ENCODE measurements at regions not wholly inside any gene's neighbourhood (a gene's known extent, or its start where the extent isn't known, plus 50 kb on each side); places are given as distances from the start of the nearest gene placed in this dataset.

DNA sequence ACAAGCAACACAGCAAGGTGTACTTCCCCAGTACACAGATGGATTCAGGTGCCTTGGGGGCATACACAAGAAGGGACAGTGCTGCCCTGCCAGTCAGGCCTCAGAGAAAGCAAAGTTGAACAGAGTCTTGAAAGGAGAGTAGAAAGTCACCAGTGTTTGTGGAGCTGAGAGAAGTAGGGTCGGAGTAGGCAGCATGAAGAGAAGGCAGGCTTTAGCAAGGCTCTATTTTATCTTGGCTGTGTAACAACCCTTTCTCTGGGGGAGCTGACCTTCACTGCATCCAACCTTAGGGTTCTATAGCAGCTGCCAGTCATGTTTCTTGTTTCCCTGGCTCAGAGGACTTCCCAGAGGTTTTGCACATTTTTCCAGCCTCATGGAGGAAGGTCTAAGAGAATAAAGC lies 77.4 kb upstream of the BLID start:
- H3K27ac Mint-ChIP-seq (ENCODE audit: unreplicated experiment), result no peak overlapping the region
- H3K27me3 Mint-ChIP-seq (ENCODE audit: low read depth), result no peaks in the 10 kb centered on the region
- TF ChIP-seq, protein P1, sequence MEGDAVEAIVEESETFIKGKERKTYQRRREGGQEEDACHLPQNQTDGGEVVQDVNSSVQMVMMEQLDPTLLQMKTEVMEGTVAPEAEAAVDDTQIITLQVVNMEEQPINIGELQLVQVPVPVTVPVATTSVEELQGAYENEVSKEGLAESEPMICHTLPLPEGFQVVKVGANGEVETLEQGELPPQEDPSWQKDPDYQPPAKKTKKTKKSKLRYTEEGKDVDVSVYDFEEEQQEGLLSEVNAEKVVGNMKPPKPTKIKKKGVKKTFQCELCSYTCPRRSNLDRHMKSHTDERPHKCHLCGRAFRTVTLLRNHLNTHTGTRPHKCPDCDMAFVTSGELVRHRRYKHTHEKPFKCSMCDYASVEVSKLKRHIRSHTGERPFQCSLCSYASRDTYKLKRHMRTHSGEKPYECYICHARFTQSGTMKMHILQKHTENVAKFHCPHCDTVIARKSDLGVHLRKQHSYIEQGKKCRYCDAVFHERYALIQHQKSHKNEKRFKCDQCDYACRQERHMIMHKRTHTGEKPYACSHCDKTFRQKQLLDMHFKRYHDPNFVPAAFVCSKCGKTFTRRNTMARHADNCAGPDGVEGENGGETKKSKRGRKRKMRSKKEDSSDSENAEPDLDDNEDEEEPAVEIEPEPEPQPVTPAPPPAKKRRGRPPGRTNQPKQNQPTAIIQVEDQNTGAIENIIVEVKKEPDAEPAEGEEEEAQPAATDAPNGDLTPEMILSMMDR (IDR thresholded peaks at IDR 0.05), result no peak
- H3K9me3 Mint-ChIP-seq (ENCODE audit: low read depth), result no peaks in the 10 kb centered on the region
- no peaks in the 10 kb centered on the region for H3K36me3 Mint-ChIP-seq (ENCODE audit: low read depth)
- H3K4me1 Mint-ChIP-seq (ENCODE audit: low read depth), result peaks cover 79% of the 10 kb centered on the region
- H3K4me3 Mint-ChIP-seq (ENCODE audit: unreplicated experiment), result no peak overlapping the region
- no peak for DNase-seq (ENCODE audit: low spot score)

DNA sequence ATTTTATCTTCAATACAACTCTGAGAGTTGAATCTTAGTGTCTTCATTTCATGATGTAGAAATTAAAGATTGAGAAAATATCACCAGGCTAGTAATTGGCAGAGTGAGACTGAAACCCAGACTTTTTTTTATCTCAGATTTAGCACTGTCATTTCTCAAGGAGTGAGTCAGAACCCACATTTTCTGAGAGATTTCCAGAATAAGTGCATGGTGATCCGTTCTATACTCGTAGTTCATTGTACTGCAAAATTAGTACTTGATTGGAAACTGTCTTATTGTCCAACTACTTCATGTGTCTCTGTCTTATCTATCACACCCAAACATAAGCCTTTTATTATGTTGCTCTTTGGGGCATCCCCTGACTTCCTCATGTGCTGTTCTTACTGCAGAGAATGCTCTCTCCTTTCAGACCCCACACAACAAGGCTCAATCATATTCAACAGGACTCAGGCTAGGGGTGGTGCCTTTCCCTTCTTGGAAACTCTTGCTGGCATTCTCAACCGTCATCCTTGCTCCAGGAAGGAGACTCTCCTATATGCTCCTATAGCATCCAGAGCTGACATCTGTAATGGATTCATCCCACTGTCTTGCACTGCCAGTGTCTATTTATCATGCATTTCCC lies 76.7 kb upstream of the BLID start:
- Mint-ChIP-seq H3K27me3 (ENCODE audit: low read depth) (no peaks in the 10 kb centered on the region), H3K36me3 (ENCODE audit: low read depth) (no peaks in the 10 kb centered on the region), H3K27ac (ENCODE audit: unreplicated experiment) (peak overlapping the region; percentile 45), H3K9me3 (ENCODE audit: low read depth) (no peaks in the 10 kb centered on the region), H3K4me3 (ENCODE audit: unreplicated experiment) (no peak overlapping the region), H3K4me1 (ENCODE audit: low read depth) (peaks cover 75% of the 10 kb centered on the region)
- TF ChIP-seq, protein P1 (IDR thresholded peaks at IDR 0.05), result no peak
- no peak for DNase-seq (ENCODE audit: low spot score)

DNA sequence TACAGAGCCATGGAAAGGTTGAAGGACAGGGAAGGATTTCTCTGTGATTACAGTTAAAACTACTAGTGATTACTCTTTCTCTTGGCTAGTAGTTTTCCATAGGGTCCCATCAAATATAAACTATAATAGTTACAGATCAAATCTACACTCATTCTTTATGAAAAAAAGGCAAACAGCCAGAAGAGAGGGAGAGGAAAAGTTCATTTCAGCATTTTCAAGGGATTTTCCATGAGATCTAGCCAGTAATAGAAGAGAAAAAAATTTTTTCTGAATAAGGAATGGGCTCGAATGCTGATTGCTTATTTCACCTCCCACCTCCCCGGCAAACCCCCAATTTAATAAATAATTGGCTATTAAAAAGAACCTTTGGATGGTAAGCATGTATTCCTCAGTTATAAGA lies 74.8 kb upstream of the BLID start:
- H3K27ac Mint-ChIP-seq (ENCODE audit: unreplicated experiment), result peak overlapping the region; percentile 86
- no peak for DNase-seq (ENCODE audit: low spot score)
- H3K9me3 Mint-ChIP-seq (ENCODE audit: low read depth), result peaks cover 9% of the 10 kb centered on the region
- no peak overlapping the region for H3K4me3 Mint-ChIP-seq (ENCODE audit: unreplicated experiment)
- H3K27me3 Mint-ChIP-seq (ENCODE audit: low read depth), result no peaks in the 10 kb centered on the region
- H3K4me1 Mint-ChIP-seq (ENCODE audit: low read depth), result peaks cover 67% of the 10 kb centered on the region
- TF ChIP-seq, protein P1 (IDR thresholded peaks at IDR 0.05), result no peak
- H3K36me3 Mint-ChIP-seq (ENCODE audit: low read depth), result no peaks in the 10 kb centered on the region

DNA sequence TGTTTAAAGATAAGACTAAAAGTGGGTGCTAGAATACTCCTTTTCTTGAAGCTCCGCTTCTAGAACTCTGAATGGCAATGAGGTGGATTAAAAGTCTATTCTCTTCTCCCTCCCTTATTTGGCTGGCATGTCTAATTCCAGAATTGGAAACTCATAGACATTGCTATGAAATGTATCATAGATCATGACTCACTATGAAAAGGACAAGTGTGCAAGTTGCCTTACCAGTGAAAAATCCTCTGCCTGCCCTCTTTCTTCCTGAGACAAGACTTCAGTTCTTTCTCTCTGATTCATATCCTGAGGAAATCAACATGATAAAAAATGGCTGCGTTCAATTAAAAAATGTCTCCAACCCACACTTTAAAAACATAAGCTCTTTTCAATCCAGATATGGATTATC lies 73.2 kb upstream of the BLID start:
- H3K4me1 Mint-ChIP-seq (ENCODE audit: low read depth), result peaks cover 65% of the 10 kb centered on the region
- TF ChIP-seq, protein P1 (IDR thresholded peaks at IDR 0.05), result peak; percentile 32
- DNase-seq (ENCODE audit: low spot score), result no peak
- H3K27ac Mint-ChIP-seq (ENCODE audit: unreplicated experiment), result peak overlapping the region; percentile 86
- no peak overlapping the region for H3K4me3 Mint-ChIP-seq (ENCODE audit: unreplicated experiment)
- H3K9me3 Mint-ChIP-seq (ENCODE audit: low read depth), result peaks cover 15% of the 10 kb centered on the region
- no peaks in the 10 kb centered on the region for H3K27me3 Mint-ChIP-seq (ENCODE audit: low read depth)
- H3K36me3 Mint-ChIP-seq (ENCODE audit: low read depth), result no peaks in the 10 kb centered on the region

DNA sequence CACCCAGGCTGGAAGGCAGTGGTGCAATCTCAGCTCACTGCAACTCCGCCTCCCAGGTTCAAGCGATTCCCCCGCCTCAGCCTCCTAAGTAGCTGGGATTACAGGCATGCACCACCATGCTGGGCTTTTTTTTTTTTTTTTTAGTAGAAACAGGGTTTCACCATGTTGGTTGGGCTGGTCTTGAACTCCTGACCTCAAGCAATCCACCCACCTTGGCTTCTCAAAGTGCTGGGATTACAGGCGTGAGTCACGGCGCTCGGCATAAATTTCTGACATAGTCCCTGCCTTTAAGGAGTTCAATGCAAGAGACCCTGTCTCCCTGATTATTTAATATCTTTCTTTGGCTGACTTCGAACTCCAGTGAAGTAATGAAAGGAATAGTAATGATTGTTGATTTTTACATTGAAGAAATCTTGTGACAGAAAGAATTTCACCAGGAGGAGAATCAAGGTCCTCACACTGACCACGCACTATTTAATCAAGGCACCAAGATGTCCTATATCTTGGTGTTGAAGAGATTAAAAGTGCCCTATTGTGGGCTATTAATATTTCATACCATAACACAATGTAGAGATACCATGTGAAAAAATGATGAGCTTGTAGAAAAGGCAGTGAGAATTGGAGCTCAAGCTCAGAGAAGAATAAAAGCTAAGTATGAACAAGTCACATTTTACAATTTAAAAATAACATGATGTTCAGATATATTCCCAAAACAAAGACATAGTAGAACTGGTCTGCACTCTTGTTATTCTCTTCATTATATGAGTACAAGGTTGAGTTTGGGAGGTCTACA lies 71.6 kb upstream of the BLID start:
- TF ChIP-seq, protein P1 (IDR thresholded peaks at IDR 0.05), result no peak
- peak overlapping the region; percentile 42 for H3K27ac Mint-ChIP-seq (ENCODE audit: unreplicated experiment)
- peaks cover 62% of the 10 kb centered on the region for H3K4me1 Mint-ChIP-seq (ENCODE audit: low read depth)
- H3K27me3 Mint-ChIP-seq (ENCODE audit: low read depth), result no peaks in the 10 kb centered on the region
- no peaks in the 10 kb centered on the region for H3K36me3 Mint-ChIP-seq (ENCODE audit: low read depth)
- H3K9me3 Mint-ChIP-seq (ENCODE audit: low read depth), result peaks cover 15% of the 10 kb centered on the region
- no peak overlapping the region for H3K4me3 Mint-ChIP-seq (ENCODE audit: unreplicated experiment)
- no peak for DNase-seq (ENCODE audit: low spot score)

All from chondrocyte (in vitro differentiated cells).